Right renal cortex interstitium (tissue), 3 donors: ENCODE measurements at regions not wholly inside any gene's neighbourhood (a gene's known extent, or its start where the extent isn't known, plus 50 kb on each side); places are given as distances from the start of the nearest gene placed in this dataset.
A peak's percentile ranks its signal among the peaks of the same experiment; 100 is the strongest.

Experiments
- DNase-seq, 3 donors: peaks; one replicate each; pipeline ENCODE4 v3.0.0-alpha.2; 2013; ENCODE audit warnings: low read depth in 3 of 3, low spot score in 2 of 3

- no peak for DNase-seq
Observed at GRCh38 chr12:65517656-65518210, 239.2 kb downstream of the MSRB3 start.

GRCh38 chr12:65518771-65519170 lies 240.3 kb downstream of the MSRB3 start:
- DNase-seq, result no peak

GRCh38 chr12:65520658-65521057 lies 242.2 kb downstream of the MSRB3 start:
- DNase-seq, result no peak

GRCh38 chr12:65522956-65523860 lies 244.7 kb downstream of the MSRB3 start:
- no peak for DNase-seq

GRCh38 chr12:65524666-65525065 lies 246.2 kb downstream of the MSRB3 start:
- no peak for DNase-seq

GRCh38 chr12:65525491-65526141 lies 247.1 kb downstream of the MSRB3 start:
- DNase-seq, result no peak

- DNase-seq, result no peak
Observed at GRCh38 chr12:65526311-65526710, 247.8 kb downstream of the MSRB3 start.

- DNase-seq, result no peak
Observed at GRCh38 chr12:65528127-65528526, 249.6 kb downstream of the MSRB3 start.

GRCh38 chr12:65529106-65529505 lies 250.6 kb downstream of the MSRB3 start:
- no peak for DNase-seq

GRCh38 chr12:65529771-65530435 lies 251.4 kb downstream of the MSRB3 start:
- no peak for DNase-seq

- DNase-seq, result no peak
Observed at GRCh38 chr12:65532162-65532561, 253.7 kb downstream of the MSRB3 start.

- DNase-seq, result no peak
Observed at GRCh38 chr12:65532764-65533163, 254.3 kb downstream of the MSRB3 start.

GRCh38 chr12:65533177-65533883 lies 254.8 kb downstream of the MSRB3 start:
- peak in 1 of 3 donors; percentile 64 for DNase-seq

GRCh38 chr12:65534238-65534841 lies 255.9 kb downstream of the MSRB3 start:
- DNase-seq, result no peak

- no peak for DNase-seq
Observed at GRCh38 chr12:65535946-65536345, 257.5 kb downstream of the MSRB3 start.

- no peak for DNase-seq
Observed at GRCh38 chr12:65536351-65536750, 257.9 kb downstream of the MSRB3 start.

- peak in 1 of 3 donors; percentile 72 for DNase-seq
Observed at GRCh38 chr12:65536876-65537681, 258.6 kb downstream of the MSRB3 start.

GRCh38 chr12:65537978-65538377 lies 259.5 kb downstream of the MSRB3 start:
- DNase-seq, result no peak

GRCh38 chr12:65539023-65539422 lies 260.5 kb downstream of the MSRB3 start:
- DNase-seq, result no peak
